H1 (cell line): ENCODE measurements at regions not wholly inside any gene's neighbourhood (a gene's known extent, or its start where the extent isn't known, plus 50 kb on each side); places are given as distances from the start of the nearest gene placed in this dataset.

Experiments used
- CTCF ChIA-PET: fragments of 300-600 bp; sonication (Branson Sonifier 250); formaldehyde crosslinking; loops from one replicate; lab custom pipeline; 2021; ENCODE audit not compliant: partially characterized antibody; lab: Charles Lee
- POLR2A ChIA-PET: fragments of 300-600 bp; sonication (Branson Sonifier 250); formaldehyde crosslinking; loops from one replicate; lab custom pipeline; 2021; ENCODE audit warnings: inconsistent platforms; ENCODE audit not compliant: partially characterized antibody; lab: Charles Lee
- DNase-seq, 2 experiments: peaks; one replicate each; pipeline versions ENCODE4 v3.0.0 to v3.0.0-alpha.2; 2010 to 2022; ENCODE audit warnings: low spot score in 2 of 2, low read depth in 1 of 2, mixed read lengths in 1 of 2
- FAIRE-seq: peaks from 2 replicates; lab custom pipeline; 2011; peaks lifted over from hg19 to GRCh38; lab: Jason Lieb, UNC
- H2AFZ ChIP-seq: 2 replicates; pipeline ENCODE4 v1.8.1; 2012; ENCODE audit warnings: low read length, inconsistent platforms
- H2AK5ac ChIP-seq: 2 replicates; pipeline ENCODE4 v1.6.1; 2013; ENCODE audit warnings: low read depth, low read length
- H2BK120ac ChIP-seq: replicated peaks from 2 replicates; pipeline ENCODE3; 2013; ENCODE audit warnings: low read depth, low read length, inconsistent platforms
- H2BK12ac ChIP-seq: 2 replicates; pipeline ENCODE4 v1.6.1; 2013; ENCODE audit warnings: low read depth, low read length
- H2BK15ac ChIP-seq: 2 replicates; pipeline ENCODE4 v1.6.1; 2013; ENCODE audit warnings: low read length
- H2BK20ac ChIP-seq: 2 replicates; pipeline ENCODE4 v1.6.1; 2013; ENCODE audit warnings: low read length
- H2BK5ac ChIP-seq: 2 replicates; pipeline ENCODE4 v1.6.1; 2013; ENCODE audit warnings: low read depth, low read length
- H3K14ac ChIP-seq: 2 replicates; pipeline ENCODE4 v1.6.1; 2013; ENCODE audit warnings: inconsistent platforms; ENCODE audit not compliant: insufficient read length
- H3K18ac ChIP-seq: 2 replicates; pipeline ENCODE4 v1.6.1; 2013; ENCODE audit warnings: low read length; ENCODE audit errors: extremely low read depth
- H3K23ac ChIP-seq: 2 replicates; pipeline ENCODE4 v1.6.1; 2013; ENCODE audit warnings: inconsistent platforms; ENCODE audit not compliant: insufficient read length
- H3K23me2 ChIP-seq: 2 replicates; pipeline ENCODE4 v1.6.1; 2013; ENCODE audit warnings: low read depth, low read length
- H3K27ac ChIP-seq: 2 replicates; pipeline ENCODE4 v1.6.1; 2011; ENCODE audit warnings: low read depth, low read length, inconsistent platforms
- H3K27me3 ChIP-seq, 4 experiments: replicated peaks in 1 of 4; 1 replicate in 1 of 4; 2 replicates in 3 of 4; pipeline versions ENCODE4 v1.6.1 to v1.8.1; 2011 to 2013; ENCODE audit warnings: low read length in 3 of 4, mild to moderate bottlenecking in 3 of 4, inconsistent platforms in 2 of 4, mixed read lengths in 2 of 4, moderate library complexity in 1 of 4; ENCODE audit not compliant: control insufficient read depth in 3 of 4, insufficient read depth in 3 of 4; ENCODE audit errors: extremely low read depth in 1 of 4
- H3K36me3 ChIP-seq, 4 experiments: 2 replicates each; pipeline versions ENCODE4 v1.6.1 to v1.8.1; 2011 to 2013; ENCODE audit warnings: mild to moderate bottlenecking in 4 of 4, low read length in 3 of 4, moderate library complexity in 2 of 4, control low read depth in 1 of 4, inconsistent platforms in 1 of 4; ENCODE audit not compliant: insufficient read depth in 4 of 4, control insufficient read depth in 2 of 4
- H3K4ac ChIP-seq: replicated peaks from 2 replicates; pipeline ENCODE3; 2013; ENCODE audit warnings: low read length, low read depth, mixed read lengths, inconsistent platforms; ENCODE audit not compliant: insufficient read length
- H3K4me1 ChIP-seq, 4 experiments: replicated peaks in 1 of 4; 1 replicate in 1 of 4; 2 replicates in 3 of 4; pipeline versions ENCODE4 v1.6.1 to v1.8.1; 2011 to 2013; ENCODE audit warnings: low read length in 3 of 4, inconsistent platforms in 2 of 4, mixed read lengths in 1 of 4; ENCODE audit not compliant: insufficient read depth in 4 of 4, control insufficient read depth in 3 of 4
- H3K4me2 ChIP-seq, 2 experiments: 2 replicates each; pipeline versions ENCODE4 v1.6.1 to v1.8.1; 2011 to 2013; ENCODE audit warnings: low read depth in 2 of 2, low read length in 2 of 2, control low read depth in 1 of 2, inconsistent platforms in 1 of 2, mild to moderate bottlenecking in 1 of 2; ENCODE audit not compliant: insufficient read depth in 1 of 2
- H3K4me3 ChIP-seq, 4 experiments: fragments of 200-600, 300-600 bp in 1 of 4; sonication (generic), shearing (Covaris generic), sonication (Bioruptor Twin) in 1 of 4; 2 replicates each; pipeline versions ENCODE4 v1.5.1 to v1.8.1; 2011 to 2016; ENCODE audit warnings: low read length in 4 of 4, low read depth in 3 of 4, control low read depth in 2 of 4, inconsistent platforms in 2 of 4, mild to moderate bottlenecking in 2 of 4, mixed read lengths in 1 of 4, moderate library complexity in 1 of 4; ENCODE audit not compliant: insufficient read depth in 2 of 4; ENCODE audit errors: extremely low read depth in 1 of 4
- H3K56ac ChIP-seq: replicated peaks from 2 replicates; pipeline ENCODE3; 2013; ENCODE audit warnings: low read depth, mild to moderate bottlenecking, mixed read lengths, low read length, inconsistent platforms; ENCODE audit not compliant: insufficient read length
- H3K79me1 ChIP-seq: 2 replicates; pipeline ENCODE4 v1.6.1; 2013; ENCODE audit warnings: low read depth, low read length, control low read depth
- H3K79me2 ChIP-seq, 2 experiments: 2 replicates each; pipeline versions ENCODE4 v1.6.1 to v1.8.1; 2012 to 2013; ENCODE audit warnings: low read length in 2 of 2, mild to moderate bottlenecking in 2 of 2, inconsistent platforms in 1 of 2; ENCODE audit not compliant: insufficient read depth in 2 of 2, control insufficient read depth in 1 of 2
- H3K9ac ChIP-seq, 4 experiments: replicated peaks in 1 of 4; 1 replicate in 1 of 4; 2 replicates in 3 of 4; pipeline versions ENCODE4 v1.6.1 to v1.8.1; 2011 to 2013; ENCODE audit warnings: low read depth in 3 of 4, low read length in 3 of 4, control low read depth in 2 of 4, mild to moderate bottlenecking in 2 of 4, moderate library complexity in 2 of 4, inconsistent platforms in 1 of 4; ENCODE audit errors: extremely low read depth in 1 of 4
- H3K9me3 ChIP-seq, 2 experiments: 2 replicates each; pipeline versions ENCODE4 v1.6.1 to v1.8.1; 2012 to 2013; ENCODE audit warnings: mild to moderate bottlenecking in 2 of 2, moderate library complexity in 2 of 2, control low read depth in 1 of 2, inconsistent platforms in 1 of 2, low read depth in 1 of 2, low read length in 1 of 2, mixed read lengths in 1 of 2; ENCODE audit not compliant: insufficient read depth in 2 of 2
- H4K20me1 ChIP-seq, 2 experiments: replicated peaks in 1 of 2; 2 replicates each; pipeline versions ENCODE3 to v1.8.1; 2011 to 2013; ENCODE audit warnings: inconsistent platforms in 2 of 2, low read length in 2 of 2, mild to moderate bottlenecking in 1 of 2; ENCODE audit not compliant: insufficient read depth in 2 of 2, control insufficient read depth in 1 of 2
- H4K5ac ChIP-seq: 2 replicates; pipeline ENCODE4 v1.6.1; 2013; ENCODE audit warnings: low read length, low read depth, mixed read lengths, inconsistent platforms; ENCODE audit not compliant: insufficient read length
- H4K8ac ChIP-seq: 2 replicates; pipeline ENCODE4 v1.8.0; 2013; ENCODE audit warnings: mild to moderate bottlenecking, moderate library complexity, low read length, inconsistent platforms; ENCODE audit not compliant: insufficient read depth; ENCODE audit errors: extremely low read depth
- H4K91ac ChIP-seq: replicated peaks from 2 replicates; pipeline ENCODE3; 2013; ENCODE audit warnings: low read length, mixed read lengths, inconsistent platforms; ENCODE audit not compliant: insufficient read length
- JUN ChIP-seq: IDR thresholded peaks from 2 replicates; pipeline ENCODE4 v1.6.1; 2011; ENCODE audit warnings: low read depth, mild to moderate bottlenecking, improper control_type of control experiment, low read length
- KDM1A ChIP-seq: fragments of 200-600, 300-600 bp; sonication (generic); IDR thresholded peaks from 2 replicates; pipeline ENCODE4 v1.7.1; 2016; ENCODE audit warnings: mild to moderate bottlenecking, low read length, borderline replicate concordance
- NANOG ChIP-seq: IDR thresholded peaks from 2 replicates; pipeline ENCODE4 v1.6.1; 2011; ENCODE audit warnings: low read length, low read depth, mild to moderate bottlenecking, inconsistent platforms; ENCODE audit not compliant: insufficient read depth, poor library complexity, severe bottlenecking
- SIX5 ChIP-seq: IDR thresholded peaks from 2 replicates; pipeline ENCODE4 v1.6.1; 2011; ENCODE audit warnings: mild to moderate bottlenecking, low read depth, low read length
- TAF7 ChIP-seq: optimal IDR thresholded peaks from 2 replicates; pipeline ENCODE3; 2011; ENCODE audit warnings: low read depth, mild to moderate bottlenecking, inconsistent platforms, low read length, moderate library complexity, borderline replicate concordance
- TCF12 ChIP-seq: IDR thresholded peaks from 2 replicates; pipeline ENCODE4 v1.6.1; 2011; ENCODE audit warnings: low read depth, mild to moderate bottlenecking, low read length

- Histone ChIP-seq H2BK120ac (no peak overlapping the region), H3K23ac (no peak overlapping the region), H3K9me3 (no peaks in the 10 kb centered on the region), H4K91ac (no peak overlapping the region), H2BK5ac (no peak overlapping the region), H2AFZ (no peak overlapping the region), H3K4me3 (no peak overlapping the region), H3K18ac (no peak overlapping the region), H3K4me1 (no peaks in the 10 kb centered on the region), H3K14ac (no peak overlapping the region), H2BK20ac (no peak overlapping the region), H4K8ac (no peak overlapping the region), H3K79me1 (no peaks in the 10 kb centered on the region), H3K9ac (no peak overlapping the region), H2BK15ac (no peak overlapping the region), H4K20me1 (no peaks in the 10 kb centered on the region), H3K56ac (no peak overlapping the region), H3K36me3 (no peaks in the 10 kb centered on the region), H2AK5ac (no peak overlapping the region), H3K23me2 (no peaks in the 10 kb centered on the region), H3K4ac (no peak overlapping the region), H3K27ac (no peak overlapping the region), H3K4me2 (no peak overlapping the region), H2BK12ac (no peak overlapping the region), H3K79me2 (no peaks in the 10 kb centered on the region), H4K5ac (no peak overlapping the region), H3K27me3 (peaks cover 0 to 1% (median 0%) of the 10 kb centered on the region in 4 experiments; a peak in 2 of 7 replicates)
- FAIRE-seq, result no peak
- no peak for DNase-seq
- POLR2A ChIA-PET, result no interaction called here
- TF ChIP-seq SIX5 (no peak), NANOG (no peak), TCF12 (no peak), JUN (no peak), TAF7 (no peak), KDM1A (no peak)
- CTCF ChIA-PET, result interaction anchor here (1.4 kb wide), 1 partner anchor 14 kb away, joined by 6 read pairs; no protein-coding TSS in a partner anchor
Measured at GRCh38 chr10:62580396-62580795, 206.2 kb downstream of the ZNF365 start.
